ENCODE measurements at regions not wholly inside any gene's neighbourhood (a gene's known extent, or its start where the extent isn't known, plus 50 kb on each side); places are given as distances from the start of the nearest gene placed in this dataset.

DNA sequence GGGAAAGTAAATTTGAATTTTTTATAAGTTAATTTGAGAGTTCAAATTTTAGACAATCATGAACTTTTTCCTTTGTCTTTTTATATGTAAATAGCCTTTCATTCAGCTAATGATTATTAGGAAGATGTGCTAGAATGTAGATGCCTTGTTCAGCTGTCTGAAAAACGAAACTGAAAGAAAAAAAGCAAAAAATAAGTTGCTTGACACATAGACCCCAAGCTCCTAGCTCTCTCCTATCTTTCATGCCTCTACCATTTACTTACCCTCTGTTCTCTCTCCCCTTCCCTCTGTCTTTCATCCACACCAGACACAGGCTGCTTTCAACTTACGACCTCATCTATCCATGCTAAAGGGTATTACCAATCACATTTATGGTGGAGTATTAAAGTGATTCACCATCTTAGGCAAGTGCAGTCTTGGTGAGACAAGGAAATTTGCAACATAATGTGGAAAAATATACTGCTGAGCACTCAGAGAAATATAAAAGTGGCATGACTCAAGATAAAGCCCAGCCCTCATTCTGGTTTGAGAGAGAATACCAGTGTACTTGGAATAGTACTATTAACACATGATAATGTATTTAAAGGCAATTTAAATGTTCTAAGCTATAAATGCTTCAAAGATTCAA, 425.6 kb downstream of the SUCLG1 start:
- Histone ChIP-seq H3K9me3 (no peaks in the 10 kb centered on the region), H3K9ac (ENCODE audit: low read depth in 2 of 2, low read length in 2 of 2) (no peak overlapping the region), H3K27me3 (no peaks in the 10 kb centered on the region), H3K4me1 (no peaks in the 10 kb centered on the region), H3K36me3 (no peaks in the 10 kb centered on the region), H3K27ac (no peak overlapping the region), H3K4me3 (no peak overlapping the region)
- DNase-seq = no peak
- intact Hi-C loops (cut with DNase I) = no loop called here
- TF ChIP-seq, protein P1, sequence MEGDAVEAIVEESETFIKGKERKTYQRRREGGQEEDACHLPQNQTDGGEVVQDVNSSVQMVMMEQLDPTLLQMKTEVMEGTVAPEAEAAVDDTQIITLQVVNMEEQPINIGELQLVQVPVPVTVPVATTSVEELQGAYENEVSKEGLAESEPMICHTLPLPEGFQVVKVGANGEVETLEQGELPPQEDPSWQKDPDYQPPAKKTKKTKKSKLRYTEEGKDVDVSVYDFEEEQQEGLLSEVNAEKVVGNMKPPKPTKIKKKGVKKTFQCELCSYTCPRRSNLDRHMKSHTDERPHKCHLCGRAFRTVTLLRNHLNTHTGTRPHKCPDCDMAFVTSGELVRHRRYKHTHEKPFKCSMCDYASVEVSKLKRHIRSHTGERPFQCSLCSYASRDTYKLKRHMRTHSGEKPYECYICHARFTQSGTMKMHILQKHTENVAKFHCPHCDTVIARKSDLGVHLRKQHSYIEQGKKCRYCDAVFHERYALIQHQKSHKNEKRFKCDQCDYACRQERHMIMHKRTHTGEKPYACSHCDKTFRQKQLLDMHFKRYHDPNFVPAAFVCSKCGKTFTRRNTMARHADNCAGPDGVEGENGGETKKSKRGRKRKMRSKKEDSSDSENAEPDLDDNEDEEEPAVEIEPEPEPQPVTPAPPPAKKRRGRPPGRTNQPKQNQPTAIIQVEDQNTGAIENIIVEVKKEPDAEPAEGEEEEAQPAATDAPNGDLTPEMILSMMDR (IDR thresholded peaks at IDR 0.05) = no peak

DNA sequence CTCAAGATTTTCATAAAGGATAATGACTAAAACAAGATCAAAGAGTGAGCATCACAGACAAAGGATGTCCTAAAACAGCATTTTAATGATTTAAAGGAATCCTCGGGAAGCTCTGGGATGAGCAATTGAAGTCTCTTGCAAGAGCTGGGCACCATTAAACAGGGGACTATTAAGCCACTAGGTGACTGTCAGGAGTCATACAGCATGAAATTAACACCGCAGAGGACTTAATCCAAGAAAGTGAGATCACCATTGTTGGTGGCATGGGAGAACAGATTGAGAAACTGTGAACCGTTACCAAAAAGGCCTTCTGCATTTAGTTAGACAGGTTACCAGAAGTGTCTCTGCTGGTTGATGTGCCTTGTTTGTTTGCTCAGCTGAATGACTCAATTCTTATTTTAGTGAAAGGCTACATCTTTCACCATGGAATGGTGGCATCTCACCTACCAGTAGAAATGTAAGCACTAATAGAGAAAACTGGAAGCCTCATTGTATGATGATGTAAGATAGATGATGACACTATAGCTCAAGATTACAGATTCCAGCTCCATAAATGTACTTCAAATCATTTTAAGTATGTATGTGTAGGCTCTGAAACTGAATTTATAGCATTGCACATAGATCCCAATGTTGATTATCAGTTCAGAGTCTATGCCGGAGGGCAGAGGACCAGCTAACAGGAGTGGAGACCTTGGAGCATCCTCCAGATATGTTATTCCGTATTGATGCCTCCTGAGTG, 427.6 kb downstream of the SUCLG1 start:
- no peaks in the 10 kb centered on the region for H3K27me3 ChIP-seq
- H3K4me1 ChIP-seq = no peaks in the 10 kb centered on the region
- TF ChIP-seq, protein P1 (IDR thresholded peaks at IDR 0.05) = no peak
- H3K36me3 ChIP-seq = no peaks in the 10 kb centered on the region
- DNase-seq = no peak
- no peak overlapping the region for H3K4me3 ChIP-seq
- H3K9ac ChIP-seq (ENCODE audit: low read depth in 2 of 2, low read length in 2 of 2) = no peak overlapping the region
- no peak overlapping the region for H3K27ac ChIP-seq
- no peaks in the 10 kb centered on the region for H3K9me3 ChIP-seq
- intact Hi-C loops (cut with DNase I) = no loop called here

DNA sequence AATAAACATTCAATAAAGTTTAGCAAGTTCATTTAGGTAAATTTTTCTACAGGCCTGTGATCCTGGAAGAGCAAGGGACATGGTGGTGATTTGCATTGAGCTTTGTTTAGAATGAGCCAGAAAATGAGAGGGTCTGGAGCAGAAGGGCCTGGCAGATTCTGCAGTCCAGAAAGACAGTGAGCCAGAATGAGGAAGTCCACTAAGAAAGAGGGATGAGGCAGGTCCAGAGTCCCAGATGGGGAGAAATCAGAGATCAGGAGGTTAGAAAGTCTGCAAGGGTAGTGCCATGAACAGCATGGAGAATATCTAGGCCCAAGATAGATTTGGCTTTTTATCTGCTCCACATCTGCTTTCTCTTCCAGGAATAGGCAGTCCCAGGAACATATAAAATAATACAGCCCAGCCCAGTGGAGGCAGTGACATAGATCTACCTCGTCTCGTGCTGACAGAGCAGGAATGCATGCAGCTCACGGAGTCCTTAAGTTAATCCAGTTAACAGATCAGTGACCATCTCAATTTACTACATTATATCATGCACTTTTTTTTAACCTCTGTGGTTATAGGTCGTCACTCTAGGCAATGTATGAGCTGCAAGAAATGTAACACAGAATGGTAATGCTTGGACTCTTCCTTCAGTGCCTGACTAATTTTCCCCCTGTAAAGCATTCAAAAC, 429.0 kb downstream of the SUCLG1 start:
- H3K9me3 ChIP-seq = no peaks in the 10 kb centered on the region
- intact Hi-C loops (cut with DNase I) = no loop called here
- H3K4me3 ChIP-seq = no peak overlapping the region
- no peaks in the 10 kb centered on the region for H3K4me1 ChIP-seq
- TF ChIP-seq, protein P1 (IDR thresholded peaks at IDR 0.05) = no peak
- H3K27me3 ChIP-seq = no peaks in the 10 kb centered on the region
- H3K9ac ChIP-seq (ENCODE audit: low read depth in 2 of 2, low read length in 2 of 2) = no peak overlapping the region
- H3K36me3 ChIP-seq = no peaks in the 10 kb centered on the region
- H3K27ac ChIP-seq = no peak overlapping the region
- no peak for DNase-seq

DNA sequence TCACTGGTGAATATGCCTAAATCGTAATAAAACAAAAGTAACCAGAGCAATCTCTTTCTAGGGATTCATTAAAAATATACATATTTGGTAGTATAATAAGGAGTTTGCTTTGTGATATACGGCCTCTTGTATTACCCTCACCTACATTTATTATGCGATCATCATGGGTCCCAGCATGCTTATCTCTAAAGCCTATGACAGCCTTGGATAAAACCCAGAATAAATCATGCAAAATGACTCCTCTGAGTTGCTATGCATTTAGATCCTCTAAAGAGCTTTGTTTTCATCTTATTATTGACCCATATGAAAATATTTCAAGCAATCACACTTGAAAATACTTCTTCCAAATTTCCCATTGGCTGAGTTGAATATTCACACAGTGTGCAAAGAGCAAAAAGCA, 432.3 kb downstream of the SUCLG1 start:
- Histone ChIP-seq H3K36me3 (no peaks in the 10 kb centered on the region), H3K27ac (no peak overlapping the region), H3K4me1 (no peaks in the 10 kb centered on the region), H3K9me3 (no peaks in the 10 kb centered on the region), H3K9ac (ENCODE audit: low read depth in 2 of 2, low read length in 2 of 2) (no peak overlapping the region), H3K4me3 (no peak overlapping the region), H3K27me3 (no peaks in the 10 kb centered on the region)
- intact Hi-C loops (cut with DNase I) = no loop called here
- TF ChIP-seq, protein P1 (IDR thresholded peaks at IDR 0.05) = no peak
- no peak for DNase-seq

DNA sequence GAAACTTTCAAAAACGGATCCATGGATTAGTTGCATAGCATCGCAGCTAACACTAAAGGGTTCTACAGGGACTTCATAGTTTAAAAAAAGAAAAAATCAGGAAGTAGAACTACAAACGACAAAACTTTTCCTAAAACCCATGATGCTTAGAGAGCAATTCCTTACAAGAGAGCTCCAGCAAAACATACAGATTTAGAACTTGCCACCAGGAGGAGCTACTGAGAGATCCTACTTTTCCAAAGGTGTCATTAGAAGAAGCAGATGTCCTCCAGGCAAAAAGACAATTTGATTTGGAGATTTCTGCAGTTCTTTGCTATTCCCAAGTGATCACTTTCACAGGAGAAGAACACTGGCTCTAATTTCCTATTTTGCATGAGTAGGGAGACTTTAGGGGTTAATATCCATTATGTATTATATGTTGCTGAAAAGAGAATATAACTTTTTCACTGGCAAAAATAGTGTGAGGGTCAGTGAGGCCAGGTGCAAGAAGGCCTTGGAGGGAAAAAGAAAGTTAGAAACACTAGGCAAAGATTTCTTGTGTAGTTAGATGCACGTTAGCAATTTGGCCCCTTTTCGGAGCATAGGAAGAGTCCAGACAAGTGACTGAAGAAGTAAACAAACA, 436.2 kb downstream of the SUCLG1 start:
- Histone ChIP-seq H3K9me3 (no peaks in the 10 kb centered on the region), H3K9ac (ENCODE audit: low read depth in 2 of 2, low read length in 2 of 2) (no peak overlapping the region)
- intact Hi-C loops (cut with DNase I) = loop anchor here (2.0 kb wide), 1 partner anchor 286 kb away; no protein-coding TSS in a partner anchor

More for the DNA sequence above, 436.2 kb downstream of the SUCLG1 start:
- no peak overlapping the region for H3K4me3 ChIP-seq
- peak; percentile 55 for DNase-seq
- no peaks in the 10 kb centered on the region for H3K36me3 ChIP-seq
- H3K27ac ChIP-seq = no peak overlapping the region
- H3K27me3 ChIP-seq = no peaks in the 10 kb centered on the region
- H3K4me1 ChIP-seq = no peaks in the 10 kb centered on the region
- TF ChIP-seq, protein P1 (IDR thresholded peaks at IDR 0.05) = peak; percentile 68
